Activated gamma-delta T cell treated with anti-CD3 and anti-CD28 coated beads, Interleukin-2, amount 50 U/mL, for 16 hours (primary cell): ENCODE measurements at regions not wholly inside any gene's neighbourhood (a gene's known extent, or its start where the extent isn't known, plus 50 kb on each side); places are given as distances from the start of the nearest gene placed in this dataset.

Source experiments
- DNase-seq: peaks from one replicate; pipeline ENCODE4 v3.0.0-alpha.2; 2020; ENCODE audit warnings: low read depth

DNA sequence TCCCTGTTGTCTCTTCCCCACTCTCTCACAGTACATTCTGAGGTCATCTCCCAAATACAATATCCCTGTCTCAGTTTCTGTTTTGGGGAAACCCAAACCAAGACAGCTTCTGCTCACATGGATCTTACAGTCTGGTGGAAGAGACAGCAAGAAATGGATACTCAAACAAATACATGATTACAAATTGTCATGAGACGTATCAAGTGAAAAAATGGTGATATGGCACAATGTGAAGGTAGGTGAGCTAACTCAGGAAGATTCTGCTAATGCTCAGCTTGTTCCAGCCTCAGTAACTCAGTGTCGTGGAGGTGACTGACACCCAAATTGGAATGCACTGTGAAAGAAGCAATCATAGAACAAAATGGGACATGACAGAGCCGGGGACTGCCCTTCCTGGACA lies 68.3 kb downstream of the CHST1 start:
- no peak for DNase-seq

DNA sequence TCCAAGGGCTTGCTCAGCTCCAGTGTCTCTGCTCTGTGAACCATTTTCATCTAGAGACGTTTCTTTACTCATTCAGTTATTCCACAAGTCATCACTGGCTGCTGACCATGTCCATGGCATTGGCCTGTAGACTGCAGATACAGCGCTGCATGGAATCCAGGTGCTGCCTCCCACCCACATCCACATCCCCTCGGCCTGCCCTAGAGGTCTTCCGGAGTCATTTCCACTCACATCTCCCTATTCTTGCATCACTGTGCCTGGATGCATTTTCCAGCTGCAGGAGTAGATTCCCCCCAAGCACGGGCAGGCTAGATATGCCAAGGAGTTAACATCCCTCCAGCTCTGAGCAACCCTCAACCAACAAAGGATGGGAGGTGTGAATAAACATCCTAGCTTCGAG lies 68.9 kb downstream of the CHST1 start:
- DNase-seq = no peak

GRCh38 chr11:45593992-45594391 lies 71.4 kb downstream of the CHST1 start:
- DNase-seq = no peak

DNA sequence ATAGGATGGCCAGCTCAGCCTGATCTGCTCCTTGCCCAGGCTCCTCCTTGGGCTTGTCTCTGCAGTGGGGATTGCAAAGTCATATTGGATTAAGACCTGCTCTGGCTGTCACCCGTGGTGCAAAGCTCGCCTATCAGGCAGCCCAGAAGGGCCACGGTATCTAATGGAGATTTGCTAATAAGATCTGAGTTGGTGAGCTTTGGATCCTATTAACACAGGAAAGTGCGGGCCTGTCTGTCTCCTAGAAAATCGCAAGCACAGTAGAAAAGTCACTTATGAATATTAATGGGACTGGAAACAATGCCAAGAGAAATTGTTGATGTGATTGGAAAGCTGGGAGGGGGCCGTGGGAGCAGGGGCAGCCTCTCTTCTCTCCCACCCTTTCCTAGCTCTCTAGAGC lies 72.8 kb downstream of the CHST1 start:
- no peak for DNase-seq

DNA sequence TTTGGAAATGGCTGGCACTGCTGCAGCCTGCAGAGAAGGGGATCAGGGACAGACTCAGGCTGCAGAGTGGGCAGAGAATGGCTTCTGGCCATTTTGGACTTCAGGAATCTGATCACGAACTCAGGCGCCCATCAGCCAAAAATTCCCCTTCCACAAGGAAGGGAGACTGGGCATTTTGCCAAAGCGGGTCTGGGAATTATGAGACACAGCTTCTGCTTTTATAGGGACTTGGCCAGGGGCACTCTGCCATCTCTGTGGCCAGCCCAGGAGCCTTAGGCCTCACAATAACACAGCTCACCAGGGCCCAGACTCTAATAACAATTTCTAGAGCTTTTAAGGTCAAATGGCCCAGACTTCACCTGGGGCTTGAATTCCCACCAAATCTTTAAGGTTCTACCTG lies 74.7 kb downstream of the CHST1 start:
- DNase-seq = no peak

- no peak for DNase-seq
These were observed 80.2 kb downstream of the CHST1 start for GRCh38 chr11:45585205-45585604.

GRCh38 chr11:45583981-45584566 lies 81.3 kb downstream of the CHST1 start:
- no peak for DNase-seq

GRCh38 chr11:45580399-45580798 lies 85.0 kb downstream of the CHST1 start:
- no peak for DNase-seq

DNA sequence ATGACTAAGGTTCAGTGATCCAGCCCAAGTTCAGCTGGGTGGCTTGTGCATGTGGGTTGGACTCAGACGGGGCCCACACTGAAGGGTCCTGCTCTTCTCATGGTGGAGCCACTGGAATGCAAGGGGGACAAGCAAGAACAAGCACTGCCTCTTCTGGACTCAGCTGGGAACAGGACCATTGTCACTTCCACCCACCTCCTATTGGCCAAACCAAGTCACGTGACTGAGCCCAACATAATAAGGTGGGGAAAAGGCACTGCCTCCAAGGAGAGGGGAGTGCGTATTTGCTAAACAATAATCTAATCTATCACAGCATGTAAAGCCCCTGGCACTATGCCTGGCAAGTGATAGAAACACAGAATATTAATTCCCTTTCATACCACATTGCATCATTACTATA lies 87.1 kb downstream of the CHST1 start:
- no peak for DNase-seq

DNA sequence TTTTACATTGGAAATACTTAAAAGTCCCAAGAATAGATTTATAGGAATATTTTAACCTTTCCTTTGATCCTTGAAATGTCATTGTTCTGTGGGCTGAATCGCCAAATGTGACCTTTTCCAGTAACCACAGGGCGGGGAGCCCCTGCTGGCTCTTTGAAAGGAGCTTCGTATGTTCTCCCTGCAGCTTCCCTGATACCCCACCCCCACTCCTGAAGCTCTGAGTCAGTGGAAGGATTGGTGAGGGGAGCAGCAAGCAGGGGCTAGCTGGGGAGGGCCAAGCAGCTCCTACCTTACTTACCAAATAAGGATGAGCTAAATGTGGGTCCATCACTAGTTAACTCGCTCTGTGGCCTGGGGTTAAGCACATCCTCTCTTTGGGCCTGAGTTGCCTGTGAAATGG lies 87.7 kb downstream of the CHST1 start:
- no peak for DNase-seq

- no peak for DNase-seq
These were observed 88.8 kb downstream of the CHST1 start for GRCh38 chr11:45576461-45577215.

GRCh38 chr11:45573728-45574127 lies 91.7 kb downstream of the CHST1 start:
- DNase-seq = no peak

DNA sequence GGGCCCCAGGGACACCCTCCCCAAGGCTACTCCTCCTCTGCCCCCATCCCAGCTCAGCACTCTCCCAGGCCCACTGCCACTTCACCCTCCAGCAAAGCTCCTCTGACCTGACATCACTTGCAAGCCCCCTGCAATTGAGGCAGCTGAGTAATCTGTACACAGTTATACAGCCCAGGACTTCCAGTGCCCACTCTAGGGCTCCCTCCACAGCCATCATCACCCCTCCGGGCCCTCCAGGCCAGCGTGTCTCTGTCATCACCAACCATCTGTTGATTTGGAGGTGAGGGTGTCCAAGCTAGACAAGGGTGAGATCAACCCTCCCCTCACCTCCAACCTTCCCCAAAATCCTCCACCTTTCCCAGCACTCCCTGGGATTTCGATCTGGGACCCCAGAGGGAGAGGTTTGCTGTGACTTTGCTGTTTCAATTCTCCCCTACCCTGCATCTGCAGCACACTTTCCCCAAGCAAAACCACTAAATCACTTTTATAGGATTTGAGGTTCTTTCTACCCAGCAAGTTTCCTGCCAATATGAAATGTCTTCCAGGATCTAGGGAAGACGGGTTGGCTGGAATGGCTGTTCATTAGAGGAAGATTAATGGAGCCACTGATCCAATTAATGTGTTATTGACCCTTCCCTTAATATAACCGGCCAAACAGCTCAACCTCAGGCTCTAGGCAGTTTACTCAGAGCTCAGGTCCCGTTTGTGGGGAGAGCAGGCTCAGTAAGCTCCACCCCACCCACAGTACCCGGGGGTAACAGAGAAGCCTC lies 92.9 kb downstream of the CHST1 start:
- DNase-seq = no peak

DNA sequence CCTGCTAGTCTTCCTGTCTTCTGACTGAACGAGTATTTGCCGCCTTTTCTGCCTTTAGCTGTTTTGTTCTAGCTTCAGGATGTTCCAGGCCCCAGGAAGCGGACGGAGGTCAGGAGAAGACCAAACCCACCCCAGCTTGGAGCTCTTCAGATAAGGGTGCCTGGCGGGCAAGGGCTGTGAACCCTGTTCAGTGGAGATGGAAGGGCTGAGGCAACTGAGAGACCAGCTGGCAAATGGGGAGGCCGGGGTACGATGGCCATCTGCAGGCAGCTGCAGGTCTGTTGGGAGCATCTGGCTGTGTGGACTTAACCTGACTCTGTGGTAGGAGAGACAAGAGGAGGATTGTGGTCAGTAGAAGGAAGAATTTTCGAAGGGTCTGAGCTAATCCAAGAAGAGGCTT lies 95.6 kb downstream of the CHST1 start:
- no peak for DNase-seq

DNA sequence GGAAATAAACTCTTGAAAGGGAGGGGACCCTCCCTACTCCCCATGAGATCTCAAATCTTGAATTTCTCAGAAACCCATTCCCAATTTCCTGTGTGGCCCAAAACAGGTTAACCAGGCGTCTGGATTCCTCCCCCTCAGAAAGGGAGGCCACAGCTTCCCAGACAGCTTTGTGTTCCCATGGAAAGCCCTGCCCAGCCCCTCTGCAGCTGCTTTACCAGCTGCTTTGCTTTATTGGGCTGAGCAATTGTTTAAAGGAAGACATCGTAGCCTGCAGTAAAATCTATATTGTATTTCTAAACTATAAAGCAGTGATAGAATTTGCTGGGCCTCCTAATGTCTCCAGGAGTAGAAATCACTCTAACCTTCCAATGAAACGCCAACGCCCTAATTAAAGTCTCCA lies 97.4 kb downstream of the CHST1 start:
- no peak for DNase-seq

- no peak for DNase-seq
These were observed 99.9 kb downstream of the CHST1 start for GRCh38 chr11:45565446-45565988.

GRCh38 chr11:45563810-45564209 lies 101.6 kb downstream of the CHST1 start:
- no peak for DNase-seq

DNA sequence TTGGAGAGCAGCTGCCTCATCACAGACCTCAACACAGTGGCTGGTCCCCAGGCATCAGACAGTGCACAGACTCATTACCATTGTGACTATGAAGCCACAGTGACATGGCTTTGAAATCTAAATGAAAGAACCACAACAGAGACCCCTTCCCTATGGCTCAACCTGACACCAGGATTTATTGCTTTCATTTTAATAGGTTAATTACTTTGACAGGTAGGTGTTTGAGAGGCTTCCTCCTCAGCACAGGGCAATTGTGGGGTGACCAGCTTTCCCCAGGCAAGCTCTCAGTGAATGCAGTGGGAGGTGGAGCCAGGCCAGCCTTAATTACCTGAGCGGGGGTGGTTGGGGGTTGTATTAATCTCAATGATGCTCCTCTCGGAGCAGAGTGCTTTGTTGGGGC lies 102.3 kb downstream of the CHST1 start:
- no peak for DNase-seq

DNA sequence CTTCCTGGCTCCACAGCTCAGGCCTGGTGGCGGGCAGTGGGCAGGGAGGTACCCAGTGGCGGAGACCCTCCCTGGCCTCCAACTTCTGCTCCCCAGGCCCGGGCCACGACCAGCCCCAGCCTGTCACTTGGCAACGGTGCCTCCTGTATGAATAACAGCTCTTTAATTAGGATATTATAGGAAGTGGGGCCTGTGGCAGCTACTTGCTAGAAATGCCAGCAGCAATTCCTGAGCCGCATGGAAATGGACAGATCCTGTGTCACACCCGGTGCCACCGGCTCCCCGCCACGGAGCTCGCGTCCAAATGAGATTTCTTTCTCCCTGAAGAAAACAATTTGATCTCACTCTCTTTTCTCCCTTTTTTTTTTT lies 104.5 kb downstream of the CHST1 start:
- no peak for DNase-seq

DNA sequence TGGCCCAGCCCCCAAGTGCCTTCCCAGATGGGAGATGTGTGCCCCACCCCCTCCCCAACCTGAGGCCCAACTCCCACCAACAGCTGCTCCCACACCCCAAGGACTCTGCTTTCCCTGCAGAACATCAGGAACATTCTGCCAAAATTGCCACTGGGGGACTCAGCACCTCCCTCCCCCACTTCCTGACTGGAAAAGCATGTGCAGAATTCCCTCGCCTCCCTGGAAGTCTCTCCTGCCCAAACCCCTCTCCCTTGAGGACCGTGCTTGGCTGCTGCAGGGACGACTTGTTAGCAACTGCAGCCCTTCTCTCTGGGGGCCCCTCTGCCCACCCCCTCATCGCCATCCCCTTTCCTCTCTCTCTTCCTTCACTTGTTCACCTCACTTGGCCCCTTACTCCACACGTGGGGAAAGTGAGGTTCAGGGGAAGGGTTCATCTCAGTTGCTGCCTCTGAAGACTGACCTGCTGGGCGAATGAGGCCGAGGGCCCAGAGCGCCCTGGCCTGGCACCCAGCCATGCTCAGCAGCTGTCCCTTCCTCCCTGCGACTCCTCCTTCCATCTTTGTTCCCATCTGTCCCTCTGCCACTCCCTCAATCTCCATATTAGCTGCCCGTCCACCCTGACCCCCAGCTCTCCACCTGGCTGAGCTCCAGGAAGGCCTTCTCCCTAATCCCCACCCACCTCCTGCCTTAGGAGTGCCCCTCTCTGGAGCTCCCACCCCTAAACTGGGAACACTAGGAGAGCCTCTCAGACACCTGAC lies 105.1 kb downstream of the CHST1 start:
- no peak for DNase-seq

- DNase-seq = no peak
These were observed 108.3 kb downstream of the CHST1 start for GRCh38 chr11:45556851-45557707.
